Caco-2 (cell line): ENCODE measurements at regions not wholly inside any gene's neighbourhood (a gene's known extent, or its start where the extent isn't known, plus 50 kb on each side); places are given as distances from the start of the nearest gene placed in this dataset.

Experiments
- BruUV-seq: library from RNA; stranded (reverse); fragments of 400-500 nt; replicated peaks from 2 replicates; lab custom pipeline; 2021; lab: Mats Ljungman, UMichigan
- CTCF ChIA-PET: fragments of 300-600 bp; sonication (Branson Sonifier 250); formaldehyde crosslinking; loops from one replicate; lab custom pipeline; 2022; ENCODE audit warnings: antibody characterized with exemption; lab: Charles Lee
- POLR2A ChIA-PET: fragments of 300-600 bp; sonication (Branson Sonifier 250); formaldehyde crosslinking; loops from one replicate; lab custom pipeline; 2022; ENCODE audit warnings: antibody characterized with exemption; lab: Charles Lee
- DNase-seq, 2 experiments: peaks; one replicate each; pipeline versions ENCODE4 v3.0.0 to v3.0.0-alpha.2; 2020 to 2022
- H3K27me3 ChIP-seq: replicated peaks from 2 replicates; pipeline ENCODE4 v1.6.0; 2011; ENCODE audit warnings: low read length; ENCODE audit not compliant: control insufficient read depth, insufficient read depth
- H3K36me3 ChIP-seq: 2 replicates; pipeline ENCODE4 v1.5.1; 2011; ENCODE audit warnings: low read length; ENCODE audit not compliant: control insufficient read depth, insufficient read depth
- H3K4me1 ChIP-seq: fragments of 250-450 bp; sonication (Bioruptor Pico); 2 replicates; pipeline ENCODE4 v1.5.1; 2020; ENCODE audit warnings: mild to moderate bottlenecking
- H3K4me3 ChIP-seq: 2 replicates; pipeline ENCODE4 v1.5.1; 2011; ENCODE audit warnings: low read depth, mild to moderate bottlenecking, control low read depth, low read length
- H3K9me3 ChIP-seq: fragments of 250-450 bp; sonication (Bioruptor Pico); 2 replicates; pipeline ENCODE4 v1.5.1; 2020; ENCODE audit warnings: mild to moderate bottlenecking, moderate library complexity
- H3K27ac Mint-ChIP-seq: one replicate; pipeline ENCODE4 v1.8.0; 2022; ENCODE audit warnings: mixed read lengths; ENCODE audit not compliant: unreplicated experiment
- H3K27me3 Mint-ChIP-seq: one replicate; pipeline ENCODE4 v1.8.0; 2022; ENCODE audit warnings: mixed read lengths; ENCODE audit not compliant: insufficient read depth, unreplicated experiment
- H3K36me3 Mint-ChIP-seq: one replicate; pipeline ENCODE4 v1.8.0; 2022; ENCODE audit warnings: mild to moderate bottlenecking, mixed read lengths; ENCODE audit not compliant: insufficient read depth, unreplicated experiment
- H3K4me1 Mint-ChIP-seq: one replicate; pipeline ENCODE4 v1.8.0; 2022; ENCODE audit warnings: low read depth, mixed read lengths; ENCODE audit not compliant: unreplicated experiment
- H3K4me3 Mint-ChIP-seq: one replicate; pipeline ENCODE4 v1.8.0; 2022; ENCODE audit warnings: mild to moderate bottlenecking, moderate library complexity, mixed read lengths; ENCODE audit not compliant: unreplicated experiment
- H3K9me3 Mint-ChIP-seq: one replicate; pipeline ENCODE4 v1.8.0; 2022; ENCODE audit warnings: mixed read lengths; ENCODE audit not compliant: unreplicated experiment
- intact Hi-C: fragments of 100-400 bp; cut with micrococcal nuclease; formaldehyde crosslinking; loops from one replicate; pipeline ENCODE4 v1.10.0; 2022; ENCODE audit not compliant: unreplicated experiment
- TF ChIP-seq, protein P1 (sequence below), 2 experiments: fragments of 200-600 bp in 1 of 2; IDR thresholded peaks; 1 replicate in 1 of 2; 2 replicates in 1 of 2; pipeline versions ENCODE4 v1.5.1 to v1.8.0; 2011 to 2022; ENCODE audit warnings: antibody characterized with exemption in 1 of 2, control low read depth in 1 of 2, inconsistent platforms in 1 of 2, low read depth in 1 of 2, low read length in 1 of 2, mild to moderate bottlenecking in 1 of 2, moderate library complexity in 1 of 2; ENCODE audit not compliant: insufficient read depth in 1 of 2, severe bottlenecking in 1 of 2, unreplicated experiment in 1 of 2

DNA sequence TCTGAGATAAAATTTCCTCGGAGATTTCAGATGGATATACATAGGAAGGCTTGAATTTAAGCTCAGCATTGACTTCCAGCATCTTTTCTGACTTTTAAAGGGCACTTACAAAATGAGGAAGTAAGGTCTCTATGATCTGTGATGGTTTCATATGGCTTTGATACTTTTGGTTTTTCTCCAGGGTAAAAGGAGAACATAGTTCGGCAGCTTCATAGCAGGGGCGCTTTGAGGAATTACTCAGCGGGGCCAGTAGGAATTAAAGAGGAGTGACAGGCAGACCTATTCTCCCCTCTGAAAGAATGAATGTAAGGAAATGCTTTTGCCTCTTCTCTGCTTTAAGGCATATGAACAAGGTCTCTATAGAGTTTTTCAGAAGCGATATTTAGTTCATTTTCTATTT, 80.0 kb upstream of the PCDH15 start:
- TF ChIP-seq, protein P1, sequence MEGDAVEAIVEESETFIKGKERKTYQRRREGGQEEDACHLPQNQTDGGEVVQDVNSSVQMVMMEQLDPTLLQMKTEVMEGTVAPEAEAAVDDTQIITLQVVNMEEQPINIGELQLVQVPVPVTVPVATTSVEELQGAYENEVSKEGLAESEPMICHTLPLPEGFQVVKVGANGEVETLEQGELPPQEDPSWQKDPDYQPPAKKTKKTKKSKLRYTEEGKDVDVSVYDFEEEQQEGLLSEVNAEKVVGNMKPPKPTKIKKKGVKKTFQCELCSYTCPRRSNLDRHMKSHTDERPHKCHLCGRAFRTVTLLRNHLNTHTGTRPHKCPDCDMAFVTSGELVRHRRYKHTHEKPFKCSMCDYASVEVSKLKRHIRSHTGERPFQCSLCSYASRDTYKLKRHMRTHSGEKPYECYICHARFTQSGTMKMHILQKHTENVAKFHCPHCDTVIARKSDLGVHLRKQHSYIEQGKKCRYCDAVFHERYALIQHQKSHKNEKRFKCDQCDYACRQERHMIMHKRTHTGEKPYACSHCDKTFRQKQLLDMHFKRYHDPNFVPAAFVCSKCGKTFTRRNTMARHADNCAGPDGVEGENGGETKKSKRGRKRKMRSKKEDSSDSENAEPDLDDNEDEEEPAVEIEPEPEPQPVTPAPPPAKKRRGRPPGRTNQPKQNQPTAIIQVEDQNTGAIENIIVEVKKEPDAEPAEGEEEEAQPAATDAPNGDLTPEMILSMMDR (IDR thresholded peaks at IDR 0.05; ENCODE audit: insufficient read depth in 1 of 2, low read depth in 1 of 2, low read length in 1 of 2, severe bottlenecking in 1 of 2, unreplicated experiment in 1 of 2) = no peak
- H3K36me3 Mint-ChIP-seq = no peaks in the 10 kb centered on the region
- no peaks in the 10 kb centered on the region for H3K27me3 ChIP-seq
- no peaks in the 10 kb centered on the region for H3K4me1 Mint-ChIP-seq
- no peaks in the 10 kb centered on the region for H3K4me1 ChIP-seq
- H3K9me3 ChIP-seq = no peaks in the 10 kb centered on the region
- no peaks in the 10 kb centered on the region for H3K9me3 Mint-ChIP-seq
- no peak overlapping the region for H3K27ac Mint-ChIP-seq
- ChIA-PET POLR2A (no interaction called here), CTCF (no interaction called here)
- no peak overlapping the region for H3K4me3 Mint-ChIP-seq
- peaks cover 7% of the 10 kb centered on the region for H3K27me3 Mint-ChIP-seq
- H3K4me3 ChIP-seq = no peak overlapping the region
- intact Hi-C loops = no loop called here
- DNase-seq = no peak
- no peaks in the 10 kb centered on the region for H3K36me3 ChIP-seq
- no TSS peak for BruUV-seq

DNA sequence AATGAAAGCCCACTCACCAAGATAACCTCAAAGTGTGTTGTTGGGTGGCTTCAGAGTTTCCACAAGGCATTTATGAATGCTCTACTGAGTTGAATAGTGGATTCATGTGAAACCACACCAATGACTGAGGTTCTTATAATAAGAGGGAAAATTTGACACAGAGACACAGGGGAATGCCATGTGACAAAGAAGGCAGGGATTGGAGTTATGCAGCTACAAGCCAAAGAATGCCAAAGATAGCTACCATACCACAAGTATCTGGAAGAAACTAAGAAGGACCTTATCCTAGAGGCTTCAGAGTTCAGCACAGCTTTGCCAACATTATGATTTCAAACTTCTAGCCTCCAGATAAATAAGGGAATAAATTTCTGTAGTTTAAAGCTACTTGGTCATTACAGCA, 68.0 kb upstream of the PCDH15 start:
- no TSS peak for BruUV-seq
- no peaks in the 10 kb centered on the region for H3K27me3 ChIP-seq
- H3K4me1 Mint-ChIP-seq = no peaks in the 10 kb centered on the region
- ChIA-PET CTCF (no interaction called here), POLR2A (no interaction called here)
- H3K9me3 Mint-ChIP-seq = no peaks in the 10 kb centered on the region
- H3K4me3 ChIP-seq = no peak overlapping the region
- H3K4me1 ChIP-seq = no peaks in the 10 kb centered on the region
- H3K36me3 ChIP-seq = no peaks in the 10 kb centered on the region
- H3K27ac Mint-ChIP-seq = no peak overlapping the region
- no peaks in the 10 kb centered on the region for H3K27me3 Mint-ChIP-seq
- no peaks in the 10 kb centered on the region for H3K36me3 Mint-ChIP-seq
- TF ChIP-seq, protein P1 (IDR thresholded peaks at IDR 0.05; ENCODE audit: insufficient read depth in 1 of 2, low read depth in 1 of 2, low read length in 1 of 2, severe bottlenecking in 1 of 2, unreplicated experiment in 1 of 2) = no peak
- no peaks in the 10 kb centered on the region for H3K9me3 ChIP-seq
- no peak overlapping the region for H3K4me3 Mint-ChIP-seq
- no peak for DNase-seq
- intact Hi-C loops = no loop called here

- DNase-seq = no peak
- CTCF ChIA-PET = no interaction called here
- H3K4me3 ChIP-seq = no peak overlapping the region
- H3K4me3 Mint-ChIP-seq = no peak overlapping the region
- no peaks in the 10 kb centered on the region for H3K36me3 ChIP-seq
- no TSS peak for BruUV-seq
- POLR2A ChIA-PET = no interaction called here
- no peaks in the 10 kb centered on the region for H3K4me1 Mint-ChIP-seq
- H3K9me3 Mint-ChIP-seq = no peaks in the 10 kb centered on the region
- no peaks in the 10 kb centered on the region for H3K36me3 Mint-ChIP-seq
- H3K4me1 ChIP-seq = no peaks in the 10 kb centered on the region
- no peaks in the 10 kb centered on the region for H3K27me3 Mint-ChIP-seq
- TF ChIP-seq, protein P1 (IDR thresholded peaks at IDR 0.05; ENCODE audit: insufficient read depth in 1 of 2, low read depth in 1 of 2, low read length in 1 of 2, severe bottlenecking in 1 of 2, unreplicated experiment in 1 of 2) = no peak
- intact Hi-C loops = no loop called here
- no peaks in the 10 kb centered on the region for H3K9me3 ChIP-seq
- H3K27me3 ChIP-seq = no peaks in the 10 kb centered on the region
- H3K27ac Mint-ChIP-seq = no peak overlapping the region
Measured at GRCh38 chr10:54866666-54867065, 65.6 kb upstream of the PCDH15 start.
